Activated CD8-positive, alpha-beta T cell treated with anti-CD3 and anti-CD28 coated beads for 36 hours (primary cell): ENCODE measurements at regions not wholly inside any gene's neighbourhood (a gene's known extent, or its start where the extent isn't known, plus 50 kb on each side); places are given as distances from the start of the nearest gene placed in this dataset.

Experiments
- ATAC-seq: fragments of 200-7000 bp; cut with Tn5 transposase; one replicate; pipeline ENCODE4 v1.10.0; 2021; ENCODE audit warnings: mild to moderate bottlenecking, moderate library complexity
- CTCF ChIA-PET: fragments of 350-600 bp; sonication (Branson Sonifier 250); formaldehyde crosslinking; loops from one replicate; lab custom pipeline; 2021; ENCODE audit warnings: antibody characterized with exemption; lab: Charles Lee
- POLR2A ChIA-PET: fragments of 350-600 bp; sonication (Branson Sonifier 250); formaldehyde crosslinking; loops from one replicate; lab custom pipeline; 2021; ENCODE audit warnings: antibody characterized with exemption; lab: Charles Lee
- DNase-seq: peaks from one replicate; pipeline ENCODE4 v3.0.0-alpha.2; 2020
- H3K27ac Mint-ChIP-seq: one replicate; pipeline ENCODE4 v1.8.0; 2021; ENCODE audit warnings: mild to moderate bottlenecking, mixed read lengths
- H3K27me3 Mint-ChIP-seq: one replicate; pipeline ENCODE4 v1.8.0; 2021; ENCODE audit warnings: mixed read lengths
- H3K36me3 Mint-ChIP-seq: one replicate; pipeline ENCODE4 v1.8.0; 2021; ENCODE audit warnings: low read depth, mixed read lengths
- H3K4me1 Mint-ChIP-seq: one replicate; pipeline ENCODE4 v1.8.0; 2021; ENCODE audit warnings: low read depth, mixed read lengths
- H3K4me3 Mint-ChIP-seq: one replicate; pipeline ENCODE4 v1.8.0; 2021; ENCODE audit warnings: mild to moderate bottlenecking, moderate library complexity, mixed read lengths
- H3K9me3 Mint-ChIP-seq: one replicate; pipeline ENCODE4 v1.8.0; 2021; ENCODE audit warnings: mixed read lengths
- intact Hi-C: fragments of 100-400 bp; cut with micrococcal nuclease; formaldehyde crosslinking; loops from one replicate; pipeline ENCODE4 v1.10.0; 2022
- TF ChIP-seq, protein P1 (sequence below): fragments of 200-600 bp; IDR thresholded peaks from one replicate; pipeline ENCODE4 v1.8.0; 2022; ENCODE audit warnings: antibody characterized with exemption, mild to moderate bottlenecking

DNA sequence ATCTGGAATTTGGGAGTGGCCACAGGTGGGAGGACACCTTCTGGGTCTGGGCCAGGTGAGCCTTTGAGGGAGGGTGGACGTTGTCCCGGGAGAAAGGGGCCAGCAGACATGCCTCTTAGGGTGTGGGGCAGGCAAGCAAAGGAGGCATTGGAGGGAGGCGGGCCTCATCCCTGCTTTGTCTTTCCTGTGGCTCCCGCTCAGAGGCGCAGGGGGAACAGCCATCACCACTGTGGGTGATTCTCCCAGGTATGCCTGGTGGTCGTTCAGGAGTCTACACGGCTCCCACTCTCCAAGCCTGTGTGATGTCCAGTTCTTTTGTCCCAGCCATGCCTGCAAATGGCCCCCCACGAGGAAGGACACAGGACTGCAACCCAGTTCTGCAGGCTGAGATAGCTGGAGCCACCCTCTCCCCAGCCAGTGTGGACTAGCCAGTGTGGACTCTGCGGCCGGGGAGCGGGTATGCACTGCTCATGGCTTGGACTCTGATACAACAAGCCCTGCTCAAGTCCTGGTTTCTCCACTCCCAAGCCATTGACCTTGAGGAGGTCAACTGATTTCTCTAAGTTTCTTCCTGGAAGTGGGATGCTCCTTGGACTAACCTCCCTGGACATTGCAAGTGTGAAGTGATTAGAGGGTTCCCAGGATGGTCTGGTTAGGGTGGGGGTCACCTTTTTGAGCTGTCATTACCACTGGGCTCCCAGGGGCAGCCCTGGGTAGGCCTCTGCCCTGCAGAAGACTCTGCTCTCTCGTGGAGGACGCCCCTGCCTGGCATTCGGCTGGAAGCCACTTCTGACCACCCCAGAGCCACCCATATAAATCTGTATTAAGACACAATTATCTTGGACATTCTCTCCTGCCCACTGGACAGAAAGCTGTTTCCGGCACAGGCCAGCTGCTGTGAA lies 1151.2 kb downstream of the BRD1 start:
- ChIA-PET POLR2A (no interaction called here), CTCF (no interaction called here)
- peaks cover 10% of the 10 kb centered on the region for H3K9me3 Mint-ChIP-seq
- intact Hi-C loops = no loop called here
- no peaks in the 10 kb centered on the region for H3K36me3 Mint-ChIP-seq
- no peak overlapping the region for H3K4me3 Mint-ChIP-seq
- DNase-seq = no peak
- ATAC-seq = no peak
- TF ChIP-seq, protein P1, sequence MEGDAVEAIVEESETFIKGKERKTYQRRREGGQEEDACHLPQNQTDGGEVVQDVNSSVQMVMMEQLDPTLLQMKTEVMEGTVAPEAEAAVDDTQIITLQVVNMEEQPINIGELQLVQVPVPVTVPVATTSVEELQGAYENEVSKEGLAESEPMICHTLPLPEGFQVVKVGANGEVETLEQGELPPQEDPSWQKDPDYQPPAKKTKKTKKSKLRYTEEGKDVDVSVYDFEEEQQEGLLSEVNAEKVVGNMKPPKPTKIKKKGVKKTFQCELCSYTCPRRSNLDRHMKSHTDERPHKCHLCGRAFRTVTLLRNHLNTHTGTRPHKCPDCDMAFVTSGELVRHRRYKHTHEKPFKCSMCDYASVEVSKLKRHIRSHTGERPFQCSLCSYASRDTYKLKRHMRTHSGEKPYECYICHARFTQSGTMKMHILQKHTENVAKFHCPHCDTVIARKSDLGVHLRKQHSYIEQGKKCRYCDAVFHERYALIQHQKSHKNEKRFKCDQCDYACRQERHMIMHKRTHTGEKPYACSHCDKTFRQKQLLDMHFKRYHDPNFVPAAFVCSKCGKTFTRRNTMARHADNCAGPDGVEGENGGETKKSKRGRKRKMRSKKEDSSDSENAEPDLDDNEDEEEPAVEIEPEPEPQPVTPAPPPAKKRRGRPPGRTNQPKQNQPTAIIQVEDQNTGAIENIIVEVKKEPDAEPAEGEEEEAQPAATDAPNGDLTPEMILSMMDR = no peak
- H3K27ac Mint-ChIP-seq = no peak overlapping the region
- H3K27me3 Mint-ChIP-seq = no peaks in the 10 kb centered on the region
- no peaks in the 10 kb centered on the region for H3K4me1 Mint-ChIP-seq

DNA sequence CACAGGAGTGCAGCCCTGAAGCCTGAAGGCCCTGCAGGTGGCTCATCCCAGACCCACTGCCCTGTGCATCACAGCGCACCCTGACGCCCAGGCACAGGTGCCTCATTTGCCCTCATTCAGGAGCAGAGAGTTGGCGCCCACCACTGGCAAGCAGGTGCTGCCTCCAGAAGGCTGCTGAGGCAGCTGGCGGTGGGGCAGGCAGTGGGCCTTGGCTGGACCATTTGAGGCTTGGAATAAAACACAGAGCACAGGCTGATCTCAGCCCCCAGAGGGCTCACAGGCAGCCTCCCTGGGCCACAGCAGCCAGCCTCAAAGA lies 1151.9 kb downstream of the BRD1 start:
- H3K4me1 Mint-ChIP-seq = no peaks in the 10 kb centered on the region
- POLR2A ChIA-PET = no interaction called here
- no peak overlapping the region for H3K27ac Mint-ChIP-seq

DNA sequence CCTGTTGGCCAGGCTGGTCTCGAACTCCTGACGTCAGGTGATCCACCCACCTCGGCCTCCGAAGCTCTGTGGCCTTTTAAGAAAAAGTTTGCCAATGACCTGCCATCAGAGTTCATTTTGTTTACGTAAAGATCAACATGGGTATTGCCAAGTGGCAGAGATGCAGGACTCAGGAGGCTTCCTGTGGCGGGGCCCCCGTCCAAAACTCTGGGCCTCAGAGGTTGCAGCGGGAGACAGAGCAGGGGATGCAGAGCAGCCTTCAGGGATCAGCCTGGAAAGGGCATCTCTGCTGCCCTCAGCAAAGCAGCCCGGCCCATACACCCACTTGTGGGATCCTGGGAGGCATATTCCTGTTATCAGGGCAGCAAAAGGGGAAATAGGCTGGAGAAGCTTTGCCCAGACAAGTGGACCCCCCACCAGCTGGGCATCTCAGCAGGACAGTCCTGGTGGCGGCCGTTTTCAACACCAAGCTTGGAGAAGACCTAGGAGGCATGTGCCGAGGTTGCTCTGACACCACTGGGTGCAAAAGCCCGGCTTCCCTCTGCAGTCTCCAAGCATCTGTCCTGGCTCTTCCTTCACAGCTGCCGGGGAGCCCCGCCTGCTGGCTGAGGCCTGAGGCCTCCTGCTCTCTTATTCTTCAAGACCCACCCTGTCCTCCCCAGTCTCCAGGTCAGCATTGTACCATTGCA lies 1152.4 kb downstream of the BRD1 start:
- ATAC-seq (no peak), DNase-seq (no peak)
- intact Hi-C loops = no loop called here
- Mint-ChIP-seq H3K27me3 (no peaks in the 10 kb centered on the region), H3K4me1 (no peaks in the 10 kb centered on the region), H3K36me3 (no peaks in the 10 kb centered on the region), H3K9me3 (peaks cover 10% of the 10 kb centered on the region), H3K4me3 (no peak overlapping the region), H3K27ac (no peak overlapping the region)
- TF ChIP-seq, protein P1 = no peak
- CTCF ChIA-PET = no interaction called here
- POLR2A ChIA-PET = no interaction called here

More for the DNA sequence above, 1151.9 kb downstream of the BRD1 start:
- intact Hi-C loops = no loop called here
- DNase-seq = no peak
- CTCF ChIA-PET = no interaction called here
- no peak overlapping the region for H3K4me3 Mint-ChIP-seq
- TF ChIP-seq, protein P1 = no peak
- ATAC-seq = no peak
- H3K9me3 Mint-ChIP-seq = peaks cover 10% of the 10 kb centered on the region
- no peaks in the 10 kb centered on the region for H3K27me3 Mint-ChIP-seq
- H3K36me3 Mint-ChIP-seq = no peaks in the 10 kb centered on the region

DNA sequence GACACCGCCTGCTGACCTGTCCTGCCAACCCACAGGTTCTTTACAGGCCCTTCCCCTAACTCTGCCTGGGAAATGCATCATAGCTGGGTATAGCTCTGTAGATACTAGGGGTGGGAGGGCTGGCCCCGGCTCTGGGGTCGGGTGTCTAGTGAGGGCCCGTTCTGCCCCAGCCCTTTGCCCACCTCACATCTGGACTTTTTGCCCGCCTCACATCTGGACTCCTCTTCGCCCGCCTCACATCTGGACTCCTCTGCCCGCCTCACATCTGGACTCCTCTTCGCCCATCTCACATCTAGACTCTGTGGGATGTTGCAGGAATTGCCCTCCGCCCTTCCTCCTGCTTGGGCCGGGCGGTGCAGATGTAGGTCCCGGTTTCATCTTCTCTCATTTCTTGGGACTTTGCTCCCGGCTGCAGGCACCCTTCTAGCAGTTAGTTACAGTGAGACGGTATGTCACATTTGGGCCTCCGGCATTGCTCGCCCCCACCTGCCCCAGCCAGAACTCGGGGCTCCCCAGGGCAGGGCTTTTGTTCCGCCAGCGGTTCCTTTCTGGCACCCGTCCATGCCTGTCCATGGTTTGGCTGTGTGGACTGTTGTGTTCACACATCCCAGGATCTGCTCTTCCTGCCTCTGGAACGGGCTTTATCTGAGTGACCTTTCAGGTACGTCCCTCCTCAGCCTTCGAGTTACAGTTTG lies 1153.7 kb downstream of the BRD1 start:
- Mint-ChIP-seq H3K4me3 (no peak overlapping the region), H3K36me3 (no peaks in the 10 kb centered on the region), H3K27me3 (no peaks in the 10 kb centered on the region), H3K27ac (no peak overlapping the region), H3K4me1 (no peaks in the 10 kb centered on the region), H3K9me3 (peaks cover 10% of the 10 kb centered on the region)
- TF ChIP-seq, protein P1 = no peak
- POLR2A ChIA-PET = no interaction called here
- ATAC-seq = no peak
- CTCF ChIA-PET = no interaction called here
- no peak for DNase-seq
- intact Hi-C loops = no loop called here

DNA sequence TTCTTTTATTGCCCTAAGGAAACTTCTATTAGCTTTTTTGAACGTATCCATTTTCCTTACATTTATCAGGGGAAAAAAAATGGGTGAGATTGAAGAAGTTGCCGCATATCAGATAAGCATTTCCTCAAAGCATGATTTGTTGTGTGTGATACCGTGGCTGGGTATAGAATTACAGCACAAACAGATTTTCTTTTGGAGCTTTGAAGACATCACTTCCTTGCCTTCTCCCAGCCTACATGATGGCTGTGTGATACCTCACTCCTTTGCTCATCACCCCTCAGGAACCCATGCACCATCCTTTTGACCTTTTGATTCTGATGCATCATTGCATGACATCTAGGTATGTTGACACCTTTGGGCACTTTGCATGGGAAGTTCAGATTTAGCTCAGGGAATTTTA lies 1155.3 kb downstream of the BRD1 start:
- intact Hi-C loops = no loop called here
- no peak overlapping the region for H3K27ac Mint-ChIP-seq
- ChIA-PET POLR2A (no interaction called here), CTCF (no interaction called here)
- no peaks in the 10 kb centered on the region for H3K27me3 Mint-ChIP-seq
- TF ChIP-seq, protein P1 = no peak
- no peaks in the 10 kb centered on the region for H3K4me1 Mint-ChIP-seq
- no peaks in the 10 kb centered on the region for H3K36me3 Mint-ChIP-seq
- peaks cover 10% of the 10 kb centered on the region for H3K9me3 Mint-ChIP-seq
- ATAC-seq = no peak
- H3K4me3 Mint-ChIP-seq = no peak overlapping the region
- no peak for DNase-seq
